T1000 (cell line): ENCODE measurements at regions not wholly inside any gene's neighbourhood (a gene's known extent, or its start where the extent isn't known, plus 50 kb on each side); places are given as distances from the start of the nearest gene placed in this dataset.
"Not testable (repeated sequence)": the region's sequence is repeated elsewhere in the genome, so short reads cannot be mapped to it uniquely, and the experiment has no call there.

Experiments used
- DNase-seq: peaks from one replicate; lab custom pipeline; 2025; ENCODE audit warnings: mixed read lengths; lab: John Stamatoyannopoulos, UW

GRCh38 chr17:71485426-71485825 lies 635.4 kb upstream of the SOX9 start:
- DNase-seq: no peak

- no peak for DNase-seq
Observed at GRCh38 chr17:71486261-71486660, 634.6 kb upstream of the SOX9 start.

GRCh38 chr17:71488851-71489250 lies 632.0 kb upstream of the SOX9 start:
- no peak for DNase-seq

GRCh38 chr17:71494062-71494855 lies 626.6 kb upstream of the SOX9 start:
- DNase-seq: no peak

- DNase-seq: no peak
Observed at GRCh38 chr17:71495420-71495819, 625.4 kb upstream of the SOX9 start.

GRCh38 chr17:71496552-71496951 lies 624.3 kb upstream of the SOX9 start:
- DNase-seq: no peak

GRCh38 chr17:71500761-71501555 lies 619.9 kb upstream of the SOX9 start:
- DNase-seq: no peak

GRCh38 chr17:71501711-71502110 lies 619.1 kb upstream of the SOX9 start:
- DNase-seq: no peak

- no peak for DNase-seq
Observed at GRCh38 chr17:71502443-71502842, 618.4 kb upstream of the SOX9 start.

- DNase-seq: no peak
Observed at GRCh38 chr17:71503710-71504465, 616.9 kb upstream of the SOX9 start.

GRCh38 chr17:71505200-71505599 lies 615.6 kb upstream of the SOX9 start:
- DNase-seq: no peak

- DNase-seq: no peak
Observed at GRCh38 chr17:71505981-71506380, 614.8 kb upstream of the SOX9 start.

- DNase-seq: no peak
Observed at GRCh38 chr17:71511266-71511995, 609.4 kb upstream of the SOX9 start.

GRCh38 chr17:71513725-71514124 lies 607.1 kb upstream of the SOX9 start:
- DNase-seq: not testable (repeated sequence)

GRCh38 chr17:71516149-71516548 lies 604.7 kb upstream of the SOX9 start:
- no peak for DNase-seq

- DNase-seq: no peak
Observed at GRCh38 chr17:71519285-71519684, 601.5 kb upstream of the SOX9 start.

- no peak for DNase-seq
Observed at GRCh38 chr17:71521724-71522123, 599.1 kb upstream of the SOX9 start.

- no peak for DNase-seq
Observed at GRCh38 chr17:71522383-71522782, 598.4 kb upstream of the SOX9 start.

- DNase-seq: no peak
Observed at GRCh38 chr17:71527311-71527710, 593.5 kb upstream of the SOX9 start.

- no peak for DNase-seq
Observed at GRCh38 chr17:71528210-71528609, 592.6 kb upstream of the SOX9 start.

- no peak for DNase-seq
Observed at GRCh38 chr17:71530248-71530647, 590.6 kb upstream of the SOX9 start.

GRCh38 chr17:71535321-71535720 lies 585.5 kb upstream of the SOX9 start:
- no peak for DNase-seq
